K562 (cell line): ENCODE measurements at regions not wholly inside any gene's neighbourhood (a gene's known extent, or its start where the extent isn't known, plus 50 kb on each side); places are given as distances from the start of the nearest gene placed in this dataset.
A peak's percentile ranks its signal among the peaks of the same experiment; 100 is the strongest.

Experiments
- ARHGAP35 ChIP-seq: fragments of 450-650 bp; IDR thresholded peaks from 2 replicates; pipeline ENCODE4 v1.6.1; 2018; ENCODE audit not compliant: partially characterized antibody
- CHD2 ChIP-seq: IDR thresholded peaks from 2 replicates; pipeline ENCODE4 v1.6.1; 2011; ENCODE audit warnings: low read depth, low read length
- IRF1 ChIP-seq: sonication (generic); formaldehyde crosslinking; IDR thresholded peaks from 2 replicates; pipeline ENCODE4 v1.8.0; 2022; ENCODE audit warnings: missing genetic modification reagents, mild to moderate bottlenecking, borderline replicate concordance
- MAFK ChIP-seq: IDR thresholded peaks from 2 replicates; pipeline ENCODE4 v1.6.1; 2011; ENCODE audit warnings: low read length, improper control_type of control experiment
- MIER1 ChIP-seq: fragments of 450-650 bp; IDR thresholded peaks from 2 replicates; pipeline ENCODE4 v1.6.1; 2016; ENCODE audit warnings: antibody characterized with exemption, mild to moderate bottlenecking, low read depth
- NR2C1 ChIP-seq, 2 experiments: fragments of 450-650 bp; IDR thresholded peaks; 2 replicates each; pipeline ENCODE4 v1.6.1; 2017; ENCODE audit warnings: mild to moderate bottlenecking in 2 of 2, antibody characterized with exemption in 1 of 2, inconsistent platforms in 1 of 2, missing compliant biosample characterization in 1 of 2, missing genetic modification characterization in 1 of 2
- NRF1 ChIP-seq, 2 experiments: fragments of 450-650 bp; IDR thresholded peaks in 1 of 2; conservative IDR thresholded peaks in 1 of 2; 2 replicates each; pipeline ENCODE4 v1.6.1; 2014; ENCODE audit warnings: mild to moderate bottlenecking in 2 of 2
- RUNX1 ChIP-seq: sonication (generic); IDR thresholded peaks from 2 replicates; pipeline ENCODE4 v1.6.1; 2016; ENCODE audit warnings: antibody characterized with exemption, low read depth
- SFPQ ChIP-seq: fragments of 200-400 bp; formaldehyde crosslinking; IDR thresholded peaks from 2 replicates; pipeline ENCODE4 v1.6.1; 2017; ENCODE audit warnings: mild to moderate bottlenecking, low read depth, low read length, moderate library complexity
- SP2 ChIP-seq: IDR thresholded peaks from 2 replicates; pipeline ENCODE4 v1.6.1; 2011; ENCODE audit warnings: mild to moderate bottlenecking, low read depth, low read length, moderate library complexity; ENCODE audit not compliant: poor library complexity, severe bottlenecking; ENCODE audit errors: extremely low read depth
- SRF ChIP-seq, 2 experiments: fragments of 250-450, 450-650 bp in 1 of 2; sonication (Bioruptor Pico) in 1 of 2; sonication (generic) in 1 of 2; formaldehyde crosslinking; IDR thresholded peaks; 2 replicates each; pipeline versions ENCODE4 v1.5.0 to v1.5.1; 2020 to 2022; ENCODE audit warnings: mild to moderate bottlenecking in 1 of 2, missing genetic modification reagents in 1 of 2
- TBP ChIP-seq: optimal IDR thresholded peaks from 2 replicates; pipeline ENCODE3; 2011; ENCODE audit warnings: low read depth, low read length, improper control_type of control experiment
- TCF3 ChIP-seq: sonication (generic); formaldehyde crosslinking; IDR thresholded peaks from 2 replicates; pipeline ENCODE4 v1.4.0; 2020; ENCODE audit warnings: mild to moderate bottlenecking, missing genetic modification reagents
- ZNF253 ChIP-seq: fragments of 250-450 bp; sonication (Bioruptor Pico); conservative IDR thresholded peaks from 2 replicates; pipeline ENCODE4 v1.6.1; 2021; ENCODE audit warnings: mild to moderate bottlenecking
- ZNF3 ChIP-seq: fragments of 250-450 bp; sonication (Bioruptor Pico); IDR thresholded peaks from 2 replicates; pipeline ENCODE4 v1.5.0; 2021; ENCODE audit warnings: mild to moderate bottlenecking, moderate library complexity
- ZNF444 ChIP-seq: fragments of 250-450 bp; sonication (Bioruptor Pico); IDR thresholded peaks from 2 replicates; pipeline ENCODE4 v1.4.0; 2020; ENCODE audit warnings: mild to moderate bottlenecking, moderate library complexity
- ZNF668 ChIP-seq: fragments of 250-450 bp; sonication (Bioruptor Pico); IDR thresholded peaks from 2 replicates; pipeline ENCODE4 v1.8.0; 2022; ENCODE audit warnings: mild to moderate bottlenecking, inconsistent platforms
- ZNF766 ChIP-seq: fragments of 200-800 bp; sonication (Bioruptor generic); conservative IDR thresholded peaks from 2 replicates; pipeline ENCODE4 v1.6.1; 2016; ENCODE audit warnings: missing genetic modification characterization, missing compliant biosample characterization
- TF ChIP-seq, protein P1 (sequence below): fragments of 150-350 bp; IDR thresholded peaks from 2 replicates; pipeline ENCODE4 v1.6.1; 2014; ENCODE audit warnings: low read depth, mild to moderate bottlenecking, low read length, borderline replicate concordance
- TF ChIP-seq, protein P2 (sequence below): fragments of 250-450 bp; sonication (Bioruptor Pico); IDR thresholded peaks from 2 replicates; pipeline ENCODE4 v1.9.0; 2021; ENCODE audit warnings: mild to moderate bottlenecking, inconsistent platforms

- TF ChIP-seq, protein P1, sequence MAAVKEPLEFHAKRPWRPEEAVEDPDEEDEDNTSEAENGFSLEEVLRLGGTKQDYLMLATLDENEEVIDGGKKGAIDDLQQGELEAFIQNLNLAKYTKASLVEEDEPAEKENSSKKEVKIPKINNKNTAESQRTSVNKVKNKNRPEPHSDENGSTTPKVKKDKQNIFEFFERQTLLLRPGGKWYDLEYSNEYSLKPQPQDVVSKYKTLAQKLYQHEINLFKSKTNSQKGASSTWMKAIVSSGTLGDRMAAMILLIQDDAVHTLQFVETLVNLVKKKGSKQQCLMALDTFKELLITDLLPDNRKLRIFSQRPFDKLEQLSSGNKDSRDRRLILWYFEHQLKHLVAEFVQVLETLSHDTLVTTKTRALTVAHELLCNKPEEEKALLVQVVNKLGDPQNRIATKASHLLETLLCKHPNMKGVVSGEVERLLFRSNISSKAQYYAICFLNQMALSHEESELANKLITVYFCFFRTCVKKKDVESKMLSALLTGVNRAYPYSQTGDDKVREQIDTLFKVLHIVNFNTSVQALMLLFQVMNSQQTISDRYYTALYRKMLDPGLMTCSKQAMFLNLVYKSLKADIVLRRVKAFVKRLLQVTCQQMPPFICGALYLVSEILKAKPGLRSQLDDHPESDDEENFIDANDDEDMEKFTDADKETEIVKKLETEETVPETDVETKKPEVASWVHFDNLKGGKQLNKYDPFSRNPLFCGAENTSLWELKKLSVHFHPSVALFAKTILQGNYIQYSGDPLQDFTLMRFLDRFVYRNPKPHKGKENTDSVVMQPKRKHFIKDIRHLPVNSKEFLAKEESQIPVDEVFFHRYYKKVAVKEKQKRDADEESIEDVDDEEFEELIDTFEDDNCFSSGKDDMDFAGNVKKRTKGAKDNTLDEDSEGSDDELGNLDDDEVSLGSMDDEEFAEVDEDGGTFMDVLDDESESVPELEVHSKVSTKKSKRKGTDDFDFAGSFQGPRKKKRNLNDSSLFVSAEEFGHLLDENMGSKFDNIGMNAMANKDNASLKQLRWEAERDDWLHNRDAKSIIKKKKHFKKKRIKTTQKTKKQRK: no peak
- no peak for TF ChIP-seq ZNF766
- TF ChIP-seq CHD2: no peak
- TF ChIP-seq ZNF444: no peak
- TF ChIP-seq MAFK: peak; percentile 66
- no peak for TF ChIP-seq ARHGAP35
- no peak for TF ChIP-seq MIER1
- TF ChIP-seq SRF (CRISPR knock-in tag; IDR thresholded peaks at IDR 0.05): no peak
- TF ChIP-seq ZNF253 (CRISPR knock-in tag): no peak
- TF ChIP-seq ZNF668 (CRISPR knock-in tag): no peak
- no peak for TF ChIP-seq TCF3 (CRISPR knock-in tag)
- no peak for TF ChIP-seq SP2
- TF ChIP-seq RUNX1: no peak
- no peak for TF ChIP-seq NR2C1 (IDR thresholded peaks at IDR 0.05)
- peak; percentile 57; the same call in 1 of the 2 replicates for TF ChIP-seq NR2C1 (tag; IDR thresholded peaks at IDR 0.05)
- TF ChIP-seq NRF1 (conservative IDR thresholded peaks at IDR 0.05 in 1 of 2, IDR thresholded peaks at IDR 0.05 in 1 of 2): no peak
- TF ChIP-seq TBP: no peak
- TF ChIP-seq ZNF3 (CRISPR knock-in tag): no peak
- TF ChIP-seq, protein P2, sequence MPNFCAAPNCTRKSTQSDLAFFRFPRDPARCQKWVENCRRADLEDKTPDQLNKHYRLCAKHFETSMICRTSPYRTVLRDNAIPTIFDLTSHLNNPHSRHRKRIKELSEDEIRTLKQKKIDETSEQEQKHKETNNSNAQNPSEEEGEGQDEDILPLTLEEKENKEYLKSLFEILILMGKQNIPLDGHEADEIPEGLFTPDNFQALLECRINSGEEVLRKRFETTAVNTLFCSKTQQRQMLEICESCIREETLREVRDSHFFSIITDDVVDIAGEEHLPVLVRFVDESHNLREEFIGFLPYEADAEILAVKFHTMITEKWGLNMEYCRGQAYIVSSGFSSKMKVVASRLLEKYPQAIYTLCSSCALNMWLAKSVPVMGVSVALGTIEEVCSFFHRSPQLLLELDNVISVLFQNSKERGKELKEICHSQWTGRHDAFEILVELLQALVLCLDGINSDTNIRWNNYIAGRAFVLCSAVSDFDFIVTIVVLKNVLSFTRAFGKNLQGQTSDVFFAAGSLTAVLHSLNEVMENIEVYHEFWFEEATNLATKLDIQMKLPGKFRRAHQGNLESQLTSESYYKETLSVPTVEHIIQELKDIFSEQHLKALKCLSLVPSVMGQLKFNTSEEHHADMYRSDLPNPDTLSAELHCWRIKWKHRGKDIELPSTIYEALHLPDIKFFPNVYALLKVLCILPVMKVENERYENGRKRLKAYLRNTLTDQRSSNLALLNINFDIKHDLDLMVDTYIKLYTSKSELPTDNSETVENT (CRISPR knock-in tag): no peak
- no peak for TF ChIP-seq SFPQ
- no peak for TF ChIP-seq IRF1 (CRISPR knock-in tag)
Observed at GRCh38 chr4:180827232-180828009, 1415.8 kb upstream of the TENM3 start (continued).
